OCI-LY7 (cell line): ENCODE measurements at regions not wholly inside any gene's neighbourhood (a gene's known extent, or its start where the extent isn't known, plus 50 kb on each side); places are given as distances from the start of the nearest gene placed in this dataset.

Experiments used
- BruUV-seq: library from RNA; stranded (reverse); fragments of 400-500 nt; replicated peaks from 2 replicates; lab custom pipeline; 2021; lab: Mats Ljungman, UMichigan
- CTCF ChIA-PET: fragments of 300-600 bp; sonication (Branson Sonifier 250); formaldehyde crosslinking; loops from one replicate; lab custom pipeline; 2022; ENCODE audit warnings: antibody characterized with exemption; ENCODE audit not compliant: unreplicated experiment; lab: Charles Lee
- POLR2A ChIA-PET: fragments of 300-600 bp; sonication (Branson Sonifier 250); formaldehyde crosslinking; loops from one replicate; lab custom pipeline; 2022; ENCODE audit warnings: antibody characterized with exemption; lab: Charles Lee
- DNase-seq: peaks from one replicate; pipeline ENCODE4 v3.0.0-alpha.2; 2015; ENCODE audit warnings: low spot score
- H2AFZ ChIP-seq: fragments of 200-600 bp; sonication (generic), shearing (Covaris generic); 2 replicates; pipeline ENCODE4 v1.6.1; 2014; ENCODE audit warnings: mild to moderate bottlenecking, antibody characterized with exemption, low read length, moderate library complexity
- H3K27ac ChIP-seq: fragments of 200-600 bp; sonication (generic); 2 replicates; pipeline ENCODE4 v1.5.1; 2014; ENCODE audit warnings: mixed run types, low read depth, mild to moderate bottlenecking, moderate library complexity, low read length, inconsistent platforms; ENCODE audit not compliant: poor library complexity, severe bottlenecking
- H3K36me3 ChIP-seq: fragments of 200-600 bp; sonication (generic); 2 replicates; pipeline ENCODE4 v1.6.1; 2014; ENCODE audit warnings: mild to moderate bottlenecking, antibody characterized with exemption, low read length, moderate library complexity, mixed read lengths; ENCODE audit not compliant: insufficient read depth
- H3K4me1 ChIP-seq: fragments of 200-600 bp; sonication (generic); 2 replicates; pipeline ENCODE4 v1.5.1; 2014; ENCODE audit warnings: mild to moderate bottlenecking, low read length; ENCODE audit not compliant: insufficient read depth, poor library complexity, severe bottlenecking
- H3K4me2 ChIP-seq: fragments of 200-600 bp; sonication (generic); 2 replicates; pipeline ENCODE4 v1.6.1; 2014; ENCODE audit warnings: mild to moderate bottlenecking, low read length
- H3K4me3 ChIP-seq: fragments of 200-600 bp; sonication (generic); 2 replicates; pipeline ENCODE4 v1.5.1; 2014; ENCODE audit warnings: mild to moderate bottlenecking, low read depth, low read length; ENCODE audit not compliant: poor library complexity, severe bottlenecking
- H3K79me2 ChIP-seq: fragments of 200-600 bp; sonication (generic); 2 replicates; pipeline ENCODE4 v1.6.1; 2016; ENCODE audit warnings: low read depth, mild to moderate bottlenecking, low read length, moderate library complexity, mixed read lengths; ENCODE audit not compliant: insufficient read depth
- H3K9me2 ChIP-seq: fragments of 200-600 bp; sonication (generic); 2 replicates; pipeline ENCODE4 v1.6.1; 2016; ENCODE audit warnings: mild to moderate bottlenecking, low read length, mixed read lengths; ENCODE audit not compliant: insufficient read depth
- H3K9me3 ChIP-seq: fragments of 200-600 bp; sonication (generic); 2 replicates; pipeline ENCODE4 v1.6.1; 2014; ENCODE audit warnings: mild to moderate bottlenecking, mixed run types, low read length, mixed read lengths
- H4K20me1 ChIP-seq: fragments of 200-600 bp; sonication (generic); 2 replicates; pipeline ENCODE4 v1.6.1; 2014; ENCODE audit warnings: mild to moderate bottlenecking, antibody characterized with exemption, low read length, moderate library complexity, mixed read lengths; ENCODE audit not compliant: insufficient read depth
- EZH2phosphoT487 ChIP-seq: fragments of 200-600 bp; sonication (generic); IDR thresholded peaks from 2 replicates; pipeline ENCODE4 v1.6.1; 2018; ENCODE audit warnings: low read depth, borderline replicate concordance, mild to moderate bottlenecking, mixed run types, antibody characterized with exemption, low read length, moderate library complexity, mixed read lengths
- intact Hi-C: fragments of 100-400 bp; cut with micrococcal nuclease; formaldehyde crosslinking; loops from one replicate; pipeline ENCODE4 v1.10.0; 2022; ENCODE audit not compliant: unreplicated experiment
- TF ChIP-seq, protein P1 (sequence below): fragments of 200-600 bp; sonication (generic); conservative IDR thresholded peaks from 2 replicates; pipeline ENCODE4 v1.5.1; 2014; ENCODE audit warnings: mild to moderate bottlenecking, antibody characterized with exemption, low read length, moderate library complexity, mixed read lengths

- Histone ChIP-seq H3K4me1 (no peaks in the 10 kb centered on the region), H3K36me3 (no peaks in the 10 kb centered on the region), H4K20me1 (no peaks in the 10 kb centered on the region), H2AFZ (no peak overlapping the region), H3K9me2 (no peaks in the 10 kb centered on the region), H3K4me2 (no peak overlapping the region), H3K9me3 (no peaks in the 10 kb centered on the region), H3K4me3 (no peak overlapping the region), H3K79me2 (no peaks in the 10 kb centered on the region), H3K27ac (no peak overlapping the region)
- no peak for DNase-seq
- intact Hi-C loops = no loop called here
- POLR2A ChIA-PET = no interaction called here
- CTCF ChIA-PET = no interaction called here
- TF ChIP-seq, protein P1, sequence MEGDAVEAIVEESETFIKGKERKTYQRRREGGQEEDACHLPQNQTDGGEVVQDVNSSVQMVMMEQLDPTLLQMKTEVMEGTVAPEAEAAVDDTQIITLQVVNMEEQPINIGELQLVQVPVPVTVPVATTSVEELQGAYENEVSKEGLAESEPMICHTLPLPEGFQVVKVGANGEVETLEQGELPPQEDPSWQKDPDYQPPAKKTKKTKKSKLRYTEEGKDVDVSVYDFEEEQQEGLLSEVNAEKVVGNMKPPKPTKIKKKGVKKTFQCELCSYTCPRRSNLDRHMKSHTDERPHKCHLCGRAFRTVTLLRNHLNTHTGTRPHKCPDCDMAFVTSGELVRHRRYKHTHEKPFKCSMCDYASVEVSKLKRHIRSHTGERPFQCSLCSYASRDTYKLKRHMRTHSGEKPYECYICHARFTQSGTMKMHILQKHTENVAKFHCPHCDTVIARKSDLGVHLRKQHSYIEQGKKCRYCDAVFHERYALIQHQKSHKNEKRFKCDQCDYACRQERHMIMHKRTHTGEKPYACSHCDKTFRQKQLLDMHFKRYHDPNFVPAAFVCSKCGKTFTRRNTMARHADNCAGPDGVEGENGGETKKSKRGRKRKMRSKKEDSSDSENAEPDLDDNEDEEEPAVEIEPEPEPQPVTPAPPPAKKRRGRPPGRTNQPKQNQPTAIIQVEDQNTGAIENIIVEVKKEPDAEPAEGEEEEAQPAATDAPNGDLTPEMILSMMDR = no peak
- no peak for TF ChIP-seq EZH2phosphoT487
- BruUV-seq = no TSS peak
Measured at GRCh38 chr6:43987838-43988439, 139.3 kb downstream of the MRPL14 start.

DNA sequence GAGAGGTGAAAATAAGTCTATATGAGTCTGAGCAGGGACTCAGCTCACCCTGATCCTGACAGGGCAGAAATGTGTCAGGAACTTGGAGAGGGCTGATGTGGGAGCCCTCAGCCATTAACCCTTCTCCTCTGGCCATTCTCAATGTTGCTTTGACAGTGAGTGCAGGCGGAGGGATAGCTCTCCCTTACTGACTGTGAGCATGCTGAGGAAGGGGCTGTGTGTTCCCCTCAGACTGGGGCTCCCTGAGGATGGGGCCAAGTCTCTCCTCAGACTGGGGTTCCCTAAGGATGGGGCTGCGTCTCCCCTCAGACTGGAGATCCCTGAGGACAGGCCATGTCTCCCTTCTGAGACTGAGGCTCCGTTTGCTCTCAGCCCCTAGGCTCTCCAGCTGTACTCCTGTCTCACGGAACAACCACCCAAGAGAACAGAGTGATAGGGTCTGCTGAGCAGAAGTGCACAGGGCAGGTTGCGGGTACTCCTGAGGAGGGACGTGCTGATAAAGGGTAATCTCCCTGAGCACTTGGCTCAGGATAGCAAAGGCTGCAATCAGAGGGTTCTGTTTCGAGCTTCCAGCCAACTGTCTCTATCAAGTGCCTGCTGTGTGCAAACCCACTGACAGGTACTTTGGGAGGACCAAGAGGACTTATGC lies 141.0 kb downstream of the MRPL14 start:
- ChIA-PET POLR2A (interaction anchor here (1.0 kb wide), 1 partner anchor 56 kb away, joined by 3 read pairs; no protein-coding TSS in a partner anchor), CTCF (no interaction called here)
- TF ChIP-seq EZH2phosphoT487 = no peak
- TF ChIP-seq, protein P1 = no peak
- H4K20me1 ChIP-seq = no peaks in the 10 kb centered on the region
- H3K79me2 ChIP-seq = no peaks in the 10 kb centered on the region
- no peaks in the 10 kb centered on the region for H3K9me2 ChIP-seq
- H3K4me3 ChIP-seq = no peak overlapping the region
- no peaks in the 10 kb centered on the region for H3K36me3 ChIP-seq
- no peak overlapping the region for H3K4me2 ChIP-seq
- no peak overlapping the region for H3K27ac ChIP-seq
- H3K9me3 ChIP-seq = no peaks in the 10 kb centered on the region
- no TSS peak for BruUV-seq
- intact Hi-C loops = no loop called here
- H3K4me1 ChIP-seq = no peaks in the 10 kb centered on the region
- no peak for DNase-seq
- H2AFZ ChIP-seq = no peak overlapping the region

- DNase-seq = no peak
- H2AFZ ChIP-seq = no peak overlapping the region
- H3K9me3 ChIP-seq = no peaks in the 10 kb centered on the region
- intact Hi-C loops = no loop called here
- no peak overlapping the region for H3K27ac ChIP-seq
- no peak for TF ChIP-seq EZH2phosphoT487
- TF ChIP-seq, protein P1 = no peak
- no peaks in the 10 kb centered on the region for H3K4me1 ChIP-seq
- H3K4me3 ChIP-seq = no peak overlapping the region
- no peaks in the 10 kb centered on the region for H3K36me3 ChIP-seq
- BruUV-seq = no TSS peak
- ChIA-PET POLR2A (no interaction called here), CTCF (no interaction called here)
- no peak overlapping the region for H3K4me2 ChIP-seq
- H4K20me1 ChIP-seq = no peaks in the 10 kb centered on the region
- no peaks in the 10 kb centered on the region for H3K9me2 ChIP-seq
- no peaks in the 10 kb centered on the region for H3K79me2 ChIP-seq
Measured at GRCh38 chr6:43985329-43985728, 141.9 kb downstream of the MRPL14 start.
